GM18861 (cell line): ENCODE measurements at regions not wholly inside any gene's neighbourhood (a gene's known extent, or its start where the extent isn't known, plus 50 kb on each side); places are given as distances from the start of the nearest gene placed in this dataset.

ENCODE experiments used
- ATAC-seq: cut with Tn5 transposase; IDR thresholded peaks from one replicate; pipeline ENCODE4 v1.9.1; 2021; ENCODE audit not compliant: unreplicated experiment

- no peak for ATAC-seq
These were observed 53.4 kb upstream of the GDF10 start for GRCh38 chr10:47246406-47247147.

- no peak for ATAC-seq
These were observed 52.6 kb upstream of the GDF10 start for GRCh38 chr10:47247148-47248059.

- no peak for ATAC-seq
These were observed 51.5 kb upstream of the GDF10 start for GRCh38 chr10:47248386-47249090.

GRCh38 chr10:47249881-47250280, 50.1 kb upstream of the GDF10 start:
- ATAC-seq: no peak
